ENCODE measurements at regions not wholly inside any gene's neighbourhood (a gene's known extent, or its start where the extent isn't known, plus 50 kb on each side); places are given as distances from the start of the nearest gene placed in this dataset.

DNA sequence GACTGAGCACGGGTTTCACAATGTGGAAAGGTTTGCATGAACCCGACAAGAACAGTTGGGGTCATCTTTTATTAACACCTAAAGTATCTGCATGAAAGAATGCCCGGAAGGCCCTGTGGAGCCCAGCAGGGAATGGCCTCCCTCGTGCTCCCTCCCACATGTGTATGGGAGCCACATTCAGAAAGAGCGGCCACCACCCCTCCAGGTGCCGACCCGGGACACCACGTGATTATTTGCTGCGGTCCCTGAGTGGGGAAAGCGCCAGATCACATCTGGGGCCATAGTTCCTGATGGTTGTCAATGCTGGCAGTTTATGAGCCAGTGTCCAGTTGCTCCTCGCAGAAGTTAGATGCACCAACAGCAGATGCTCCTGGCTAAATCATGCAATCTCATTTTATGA is 571.4 kb downstream of the TCERG1L start:
- no peak for TF ChIP-seq EZH2 (IDR thresholded peaks at IDR 0.05; ENCODE audit: insufficient read depth, poor library complexity, severe bottlenecking)
- no peak for TF ChIP-seq EZH2phosphoT487 (IDR thresholded peaks at IDR 0.05; ENCODE audit: insufficient read depth, low read depth)

Data from GM23248 (cell line).